Vagina (tissue), 2 donors: ENCODE measurements at regions not wholly inside any gene's neighbourhood (a gene's known extent, or its start where the extent isn't known, plus 50 kb on each side); places are given as distances from the start of the nearest gene placed in this dataset.

Experiments used
- DNase-seq, 2 donors: peaks; one replicate each; pipeline ENCODE4 v3.0.0-alpha.2; 2017; ENCODE audit errors: extremely low spot score in 2 of 2
- H3K27ac ChIP-seq: fragments of 200-600 bp; sonication (generic); one replicate; pipeline ENCODE4 v1.5.1; 2019
- H3K27me3 ChIP-seq: fragments of 200-600 bp; sonication (generic); one replicate; pipeline ENCODE4 v1.5.1; 2019
- H3K36me3 ChIP-seq, 2 donors: fragments of 200-600 bp; sonication (generic); one replicate each; pipeline ENCODE4 v1.5.1; 2017 to 2019
- H3K4me1 ChIP-seq: fragments of 200-600 bp; sonication (generic); one replicate; pipeline ENCODE4 v1.5.1; 2019
- H3K4me3 ChIP-seq, 2 donors: fragments of 200-600 bp; sonication (generic); 1 replicate in 1 of 2; 2 replicates in 1 of 2; pipeline ENCODE4 v1.5.1; 2016 to 2019
- H3K9me3 ChIP-seq: fragments of 200-600 bp; sonication (generic); one replicate; pipeline ENCODE4 v1.5.1; 2019
- POLR2A ChIP-seq, 2 donors: fragments of 450-650 bp; IDR thresholded peaks; one replicate each; pipeline ENCODE4 v1.6.1; 2017; ENCODE audit warnings: antibody characterized with exemption in 2 of 2, mild to moderate bottlenecking in 2 of 2, moderate library complexity in 2 of 2
- POLR2AphosphoS5 ChIP-seq, 2 donors: sonication (generic); formaldehyde crosslinking; IDR thresholded peaks; one replicate each; pipeline ENCODE4 v1.9.0; 2017; ENCODE audit warnings: antibody characterized with exemption in 2 of 2, mild to moderate bottlenecking in 2 of 2, low read depth in 1 of 2; ENCODE audit not compliant: insufficient read depth in 1 of 2
- intact Hi-C: fragments of 100-400 bp; cut with DNase I; formaldehyde crosslinking; loops from one replicate; pipeline ENCODE4 v1.15.1; 2023
- TF ChIP-seq, protein P1 (sequence below), 3 experiments: fragments of 450-650 bp in 2 of 3; fragments of 200-600 bp in 1 of 3; sonication (generic) in 1 of 3; IDR thresholded peaks; one replicate each; pipeline ENCODE4 v1.5.1; 2017 to 2019; ENCODE audit warnings: antibody characterized with exemption in 3 of 3, mild to moderate bottlenecking in 2 of 3, moderate library complexity in 2 of 3

DNA sequence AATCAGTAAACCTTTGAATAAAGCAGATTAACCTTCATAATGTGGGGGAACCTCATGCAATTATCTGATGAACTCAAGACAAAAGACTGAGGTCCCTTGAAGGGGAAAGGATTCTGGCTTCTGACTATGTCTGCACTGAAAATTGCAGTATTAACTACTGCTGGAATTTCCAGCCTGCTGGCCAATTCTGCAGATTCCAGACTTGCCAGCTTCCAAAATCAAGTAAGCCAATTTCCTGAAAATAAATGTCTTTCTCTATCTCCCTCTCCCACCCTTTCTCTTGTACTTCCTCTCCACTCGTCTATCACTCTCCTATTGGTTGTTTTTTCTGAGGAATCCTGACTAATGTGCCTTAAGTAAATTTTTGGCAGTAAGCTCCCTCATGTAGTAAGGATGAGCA lies 1479.9 kb upstream of the PRR20A start:
- no peak for DNase-seq
- no peaks in the 10 kb centered on the region for H3K4me1 ChIP-seq
- no peak overlapping the region for H3K27ac ChIP-seq
- TF ChIP-seq POLR2A (IDR thresholded peaks at IDR 0.05) = no peak
- TF ChIP-seq POLR2AphosphoS5 (IDR thresholded peaks at IDR 0.05; ENCODE audit: insufficient read depth in 1 of 2, low read depth in 1 of 2) = no peak
- TF ChIP-seq, protein P1, sequence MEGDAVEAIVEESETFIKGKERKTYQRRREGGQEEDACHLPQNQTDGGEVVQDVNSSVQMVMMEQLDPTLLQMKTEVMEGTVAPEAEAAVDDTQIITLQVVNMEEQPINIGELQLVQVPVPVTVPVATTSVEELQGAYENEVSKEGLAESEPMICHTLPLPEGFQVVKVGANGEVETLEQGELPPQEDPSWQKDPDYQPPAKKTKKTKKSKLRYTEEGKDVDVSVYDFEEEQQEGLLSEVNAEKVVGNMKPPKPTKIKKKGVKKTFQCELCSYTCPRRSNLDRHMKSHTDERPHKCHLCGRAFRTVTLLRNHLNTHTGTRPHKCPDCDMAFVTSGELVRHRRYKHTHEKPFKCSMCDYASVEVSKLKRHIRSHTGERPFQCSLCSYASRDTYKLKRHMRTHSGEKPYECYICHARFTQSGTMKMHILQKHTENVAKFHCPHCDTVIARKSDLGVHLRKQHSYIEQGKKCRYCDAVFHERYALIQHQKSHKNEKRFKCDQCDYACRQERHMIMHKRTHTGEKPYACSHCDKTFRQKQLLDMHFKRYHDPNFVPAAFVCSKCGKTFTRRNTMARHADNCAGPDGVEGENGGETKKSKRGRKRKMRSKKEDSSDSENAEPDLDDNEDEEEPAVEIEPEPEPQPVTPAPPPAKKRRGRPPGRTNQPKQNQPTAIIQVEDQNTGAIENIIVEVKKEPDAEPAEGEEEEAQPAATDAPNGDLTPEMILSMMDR (IDR thresholded peaks at IDR 0.05) = no peak
- H3K4me3 ChIP-seq = no peak overlapping the region
- H3K27me3 ChIP-seq = no peaks in the 10 kb centered on the region
- H3K9me3 ChIP-seq = no peaks in the 10 kb centered on the region
- intact Hi-C loops = no loop called here
- H3K36me3 ChIP-seq = no peaks in the 10 kb centered on the region

DNA sequence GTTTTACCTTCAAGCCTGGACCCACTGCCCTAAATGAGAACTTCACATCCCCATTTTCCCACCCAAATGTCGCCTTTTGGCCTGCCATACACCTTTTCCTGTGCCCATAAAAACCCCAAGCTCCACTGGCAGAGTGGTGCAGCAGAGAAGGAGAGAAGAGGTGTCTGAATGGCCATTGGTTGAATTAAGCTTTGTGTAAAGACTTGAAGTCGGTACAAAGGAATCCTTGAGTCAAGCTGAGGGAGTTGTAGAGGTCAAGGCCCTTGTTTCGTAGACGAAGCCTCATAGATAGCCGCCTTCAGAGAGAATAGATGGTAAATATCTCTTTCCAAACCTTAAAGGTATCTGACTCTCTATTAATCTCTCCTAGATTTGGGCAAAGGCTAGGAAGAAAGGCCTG lies 1479.2 kb upstream of the PRR20A start:
- DNase-seq = no peak
- intact Hi-C loops = no loop called here
- Histone ChIP-seq H3K4me3 (no peak overlapping the region), H3K27ac (no peak overlapping the region), H3K4me1 (no peaks in the 10 kb centered on the region), H3K27me3 (no peaks in the 10 kb centered on the region), H3K9me3 (no peaks in the 10 kb centered on the region), H3K36me3 (no peaks in the 10 kb centered on the region)
- TF ChIP-seq POLR2AphosphoS5 (IDR thresholded peaks at IDR 0.05; ENCODE audit: insufficient read depth in 1 of 2, low read depth in 1 of 2) (no peak), POLR2A (IDR thresholded peaks at IDR 0.05) (no peak)
- TF ChIP-seq, protein P1 (IDR thresholded peaks at IDR 0.05) = no peak

DNA sequence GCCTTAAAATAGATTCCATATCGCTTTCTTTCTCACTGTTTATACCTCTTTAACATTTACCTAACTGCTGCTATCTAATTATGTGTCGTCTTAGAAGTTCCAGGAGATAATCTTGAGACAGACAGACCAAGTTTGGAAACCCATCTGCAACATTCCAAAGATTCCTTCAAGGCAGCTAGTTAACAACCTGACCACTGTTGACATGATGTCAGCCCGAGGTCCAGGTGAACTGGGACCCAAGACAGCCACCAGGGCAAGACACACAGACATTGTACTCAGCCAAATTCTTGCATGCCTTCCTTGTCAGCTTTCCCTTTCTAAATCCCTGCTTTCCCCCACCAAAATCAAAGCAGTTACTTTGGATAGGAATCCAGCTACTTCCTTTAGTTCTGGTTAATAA lies 1476.5 kb upstream of the PRR20A start:
- TF ChIP-seq POLR2AphosphoS5 (IDR thresholded peaks at IDR 0.05; ENCODE audit: insufficient read depth in 1 of 2, low read depth in 1 of 2) (no peak), POLR2A (IDR thresholded peaks at IDR 0.05) (no peak)
- TF ChIP-seq, protein P1 (IDR thresholded peaks at IDR 0.05) = no peak
- no peaks in the 10 kb centered on the region for H3K36me3 ChIP-seq
- no peaks in the 10 kb centered on the region for H3K27me3 ChIP-seq
- no peak overlapping the region for H3K27ac ChIP-seq
- no peak overlapping the region for H3K4me3 ChIP-seq
- DNase-seq = no peak
- intact Hi-C loops = no loop called here
- no peaks in the 10 kb centered on the region for H3K9me3 ChIP-seq
- no peaks in the 10 kb centered on the region for H3K4me1 ChIP-seq

DNA sequence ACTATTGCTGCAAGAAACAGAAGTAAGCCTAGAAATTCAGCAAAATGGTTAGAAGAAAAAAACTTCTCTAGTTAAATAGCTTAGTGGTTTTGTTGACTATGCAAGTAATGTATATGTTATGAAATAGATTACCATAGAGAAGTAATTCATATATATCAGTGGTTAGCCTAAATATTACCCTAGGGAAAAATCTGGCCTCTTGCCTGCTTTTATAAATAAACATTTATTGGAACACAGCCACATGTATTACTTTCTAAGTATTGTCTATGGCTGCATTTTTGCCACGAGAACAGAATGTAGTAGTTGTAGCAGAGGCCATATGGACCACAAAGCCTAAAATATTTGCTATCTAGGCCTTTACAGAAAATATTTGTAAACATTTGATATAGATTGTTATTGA lies 1471.7 kb upstream of the PRR20A start:
- H3K4me3 ChIP-seq = no peak overlapping the region
- no peak overlapping the region for H3K27ac ChIP-seq
- no peaks in the 10 kb centered on the region for H3K9me3 ChIP-seq
- no peak for DNase-seq
- TF ChIP-seq, protein P1 (IDR thresholded peaks at IDR 0.05) = no peak
- TF ChIP-seq POLR2AphosphoS5 (IDR thresholded peaks at IDR 0.05; ENCODE audit: insufficient read depth in 1 of 2, low read depth in 1 of 2) (no peak), POLR2A (IDR thresholded peaks at IDR 0.05) (no peak)
- intact Hi-C loops = no loop called here
- H3K36me3 ChIP-seq = no peaks in the 10 kb centered on the region
- no peaks in the 10 kb centered on the region for H3K27me3 ChIP-seq
- no peaks in the 10 kb centered on the region for H3K4me1 ChIP-seq

DNA sequence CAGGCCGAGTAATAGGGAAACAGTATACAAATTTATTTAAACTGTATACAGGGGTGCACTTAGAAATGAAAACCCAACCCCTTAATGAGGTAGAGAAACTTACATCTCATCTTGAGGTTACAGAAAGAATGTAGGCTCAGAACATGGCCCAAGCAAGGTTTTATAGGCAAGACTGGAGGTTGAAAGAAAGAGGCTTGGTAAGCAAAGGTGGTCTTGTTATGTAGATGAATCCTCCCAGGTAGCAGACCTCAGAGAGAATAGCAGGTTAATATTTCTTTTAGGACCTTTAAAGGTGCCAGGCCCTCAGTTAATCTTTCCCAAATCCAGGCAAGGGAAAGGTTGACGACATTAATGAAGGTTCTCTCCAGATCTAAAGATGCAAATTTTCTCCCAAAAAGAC lies 1466.8 kb upstream of the PRR20A start:
- Histone ChIP-seq H3K9me3 (no peaks in the 10 kb centered on the region), H3K36me3 (no peaks in the 10 kb centered on the region), H3K27me3 (no peaks in the 10 kb centered on the region), H3K4me3 (no peak overlapping the region), H3K4me1 (no peaks in the 10 kb centered on the region), H3K27ac (no peak overlapping the region)
- intact Hi-C loops = no loop called here
- TF ChIP-seq POLR2AphosphoS5 (IDR thresholded peaks at IDR 0.05; ENCODE audit: insufficient read depth in 1 of 2, low read depth in 1 of 2) (no peak), POLR2A (IDR thresholded peaks at IDR 0.05) (no peak)
- TF ChIP-seq, protein P1 (IDR thresholded peaks at IDR 0.05) = no peak
- no peak for DNase-seq
